ENCODE measurements at regions not wholly inside any gene's neighbourhood (a gene's known extent, or its start where the extent isn't known, plus 50 kb on each side); places are given as distances from the start of the nearest gene placed in this dataset.
"Not testable (repeated sequence)": the region's sequence is repeated elsewhere in the genome, so short reads cannot be mapped to it uniquely, and the experiment has no call there.

DNA sequence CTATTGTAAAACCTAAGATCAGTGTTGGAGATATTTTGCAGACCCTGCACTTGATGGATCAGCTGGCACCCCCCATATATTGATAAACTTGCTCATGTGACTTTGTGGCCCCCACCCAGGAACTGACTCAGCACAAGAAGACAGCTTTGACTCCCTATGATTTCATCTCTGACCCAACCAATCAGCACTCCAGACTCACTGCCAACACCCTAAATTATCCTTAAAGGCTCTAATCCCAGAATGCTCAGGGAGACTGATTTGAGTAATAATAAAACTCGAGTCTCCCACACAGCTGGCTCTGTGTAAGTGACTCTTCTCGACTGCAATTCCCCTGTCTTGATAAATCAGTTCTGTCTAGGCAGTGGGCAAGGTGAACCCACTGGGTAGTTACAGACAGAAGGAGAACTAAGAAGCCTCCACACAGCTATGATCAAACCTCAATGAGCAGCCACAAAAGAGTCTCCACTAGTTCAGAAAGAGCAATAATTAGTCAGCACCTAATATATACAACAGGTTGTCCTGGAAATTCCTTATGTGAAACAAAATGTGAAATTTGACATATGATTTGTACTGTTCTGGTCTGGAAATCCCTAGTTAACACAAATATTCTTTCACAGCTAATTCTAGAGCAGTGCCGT is 52.2 kb downstream of the ACTL7B start:
- no peak for DNase-seq (ENCODE audit: low spot score)

DNA sequence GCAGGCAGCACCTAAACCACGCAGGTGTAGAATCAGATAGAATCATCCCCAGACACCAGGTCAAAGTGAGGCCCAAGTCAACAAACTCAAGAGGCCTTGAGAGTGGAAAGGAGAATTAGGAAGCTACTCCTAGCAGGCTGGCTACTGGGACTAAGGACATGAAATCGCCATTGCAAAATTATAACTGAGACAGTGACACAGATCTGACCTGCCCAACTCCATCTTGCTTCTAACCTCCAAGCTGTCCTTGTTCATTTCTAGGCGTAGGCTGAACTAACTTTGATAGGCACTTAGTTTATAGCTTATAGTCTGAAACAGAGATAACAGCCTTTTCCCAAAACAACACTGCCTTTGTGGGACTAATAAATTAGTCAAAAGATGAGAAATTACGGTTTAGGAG is 52.8 kb downstream of the ACTL7B start:
- DNase-seq (ENCODE audit: low spot score): no peak

DNA sequence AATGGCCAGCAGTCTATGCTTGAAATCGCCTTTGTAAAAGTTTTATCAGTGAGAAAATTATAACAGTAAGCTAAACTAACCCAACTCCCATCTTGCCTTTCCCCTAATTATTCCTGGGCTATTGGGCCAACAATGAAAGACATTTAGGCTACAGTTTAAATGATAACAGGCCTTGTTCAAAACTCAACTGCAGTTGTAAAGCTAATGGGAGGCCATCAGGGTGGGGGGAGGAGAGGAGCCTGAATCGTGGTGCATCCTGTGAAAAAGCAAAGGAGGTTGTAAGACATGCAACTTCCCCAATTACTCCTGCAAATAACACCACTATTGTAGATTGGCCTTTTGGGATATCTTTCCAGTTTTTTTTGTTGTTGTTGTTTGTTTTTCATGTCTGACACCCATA is 53.8 kb downstream of the ACTL7B start:
- no peak for DNase-seq (ENCODE audit: low spot score)

DNA sequence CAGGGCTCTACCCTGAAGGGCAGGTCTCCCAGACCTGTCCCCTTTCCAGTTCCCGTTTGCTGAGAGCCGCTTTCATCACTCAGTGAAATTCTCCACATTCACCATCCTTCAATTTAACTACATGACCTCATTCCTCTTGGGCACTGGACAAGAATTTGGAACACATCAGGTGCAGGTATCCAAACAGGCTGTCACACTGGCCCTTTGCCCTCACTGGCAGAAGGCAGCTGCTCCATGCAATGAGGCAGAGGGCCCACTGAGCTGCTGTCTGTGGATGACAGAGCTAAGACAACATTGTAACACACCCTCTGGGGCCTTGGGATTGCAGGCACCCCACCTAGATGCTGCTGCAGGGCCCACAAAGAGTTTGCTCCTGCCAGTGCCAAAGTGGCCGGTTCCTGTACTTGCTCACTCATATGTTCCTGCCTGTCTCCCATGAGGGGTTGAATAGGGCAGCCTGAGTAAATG is 55.1 kb downstream of the ACTL7B start:
- DNase-seq (ENCODE audit: low spot score): no peak

DNA sequence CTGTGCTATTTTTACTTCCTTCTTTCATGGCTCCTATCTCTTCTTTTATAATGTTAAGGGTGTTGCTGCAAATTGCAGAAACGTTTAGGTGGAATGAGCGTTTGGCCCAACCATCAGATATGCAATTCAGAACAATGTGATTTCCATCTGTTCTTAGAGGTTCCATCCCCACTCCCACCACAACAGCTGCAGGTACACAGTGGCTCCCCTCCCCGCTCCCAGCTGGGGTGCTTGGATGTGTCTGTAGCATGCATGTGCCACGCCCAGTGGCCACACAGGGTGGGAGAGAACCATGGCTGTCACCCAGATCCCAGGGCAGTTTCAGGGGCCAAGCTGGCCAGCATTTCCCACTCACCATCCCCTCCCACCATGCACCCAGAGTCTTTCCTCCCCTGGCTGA is 62.2 kb downstream of the ACTL7B start:
- no peak for DNase-seq (ENCODE audit: low spot score)

DNA sequence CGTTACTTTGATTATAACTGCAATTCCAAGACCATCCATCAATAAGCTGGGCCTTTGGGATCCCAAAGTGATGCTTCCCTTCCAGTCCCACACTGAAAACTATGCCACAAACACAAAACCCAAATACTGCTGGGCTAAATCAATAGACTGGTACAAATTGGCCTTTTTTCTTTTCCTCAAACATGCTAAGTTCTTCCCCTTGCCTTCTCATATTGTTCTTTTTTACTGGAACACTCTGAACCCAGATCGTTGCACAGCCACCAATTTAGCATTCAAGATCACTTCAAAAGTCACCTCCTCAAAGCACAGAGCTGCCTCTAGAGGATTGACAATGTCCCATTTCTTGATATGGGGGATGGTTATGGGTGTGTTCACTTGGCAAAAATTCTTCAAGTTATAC is 66.0 kb downstream of the ACTL7B start:
- no peak for DNase-seq (ENCODE audit: low spot score)

DNA sequence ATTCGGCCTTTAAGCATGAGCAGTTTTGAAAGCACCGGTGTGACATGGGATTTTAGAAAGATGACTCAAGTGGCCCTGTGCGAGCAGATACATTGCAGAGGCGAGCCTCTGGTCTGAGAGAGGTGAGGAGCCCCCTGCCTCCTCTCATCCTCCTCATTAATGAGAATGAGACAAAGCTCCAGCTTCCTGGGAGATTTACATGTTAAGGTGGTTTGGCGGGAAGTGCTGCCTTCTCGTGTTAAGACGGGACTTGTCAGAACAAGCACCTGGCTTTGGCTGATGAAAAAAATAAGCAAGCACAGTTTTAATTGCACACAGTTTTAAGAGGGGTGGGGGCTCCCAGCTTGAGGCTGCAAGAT is 68.1 kb downstream of the ACTL7B start:
- no peak for DNase-seq (ENCODE audit: low spot score)

DNA sequence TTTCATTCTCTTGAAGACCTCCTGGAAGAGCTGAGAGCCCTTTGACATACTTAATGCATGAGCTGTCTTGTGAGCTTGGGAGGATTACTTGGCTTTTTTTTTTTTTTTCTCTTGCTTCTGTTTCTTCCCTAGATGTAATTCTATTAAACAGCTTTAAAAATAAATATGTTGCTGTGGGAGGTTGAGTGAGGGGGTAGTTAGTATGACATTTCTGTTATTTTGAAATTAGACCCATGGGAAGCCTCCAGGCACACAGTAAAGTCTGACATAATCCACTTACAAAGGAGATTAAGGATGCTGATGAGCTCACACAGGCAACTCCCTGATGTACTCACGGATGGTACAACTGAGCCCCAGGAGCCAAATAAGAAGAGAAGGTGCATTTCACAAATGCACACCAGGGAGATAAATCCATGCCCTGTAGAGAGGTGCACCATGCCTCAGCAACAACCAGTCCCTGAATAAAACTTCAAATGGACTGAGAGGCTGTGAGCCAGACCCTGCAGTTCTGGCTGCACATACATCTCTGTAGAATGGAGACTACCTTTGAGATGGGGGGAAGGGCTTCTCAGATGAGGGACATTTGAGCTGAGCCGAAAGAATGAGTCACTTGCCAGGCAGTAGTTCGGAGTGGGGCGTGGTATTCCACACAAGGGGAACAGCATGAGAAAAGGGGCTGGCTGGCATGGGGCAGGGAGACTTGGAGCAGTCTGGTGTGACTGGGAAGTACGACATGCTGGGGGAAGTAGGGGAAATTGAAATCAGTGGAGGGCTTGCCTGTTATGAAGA is 68.7 kb downstream of the ACTL7B start:
- DNase-seq (ENCODE audit: low spot score): peak; percentile 51

DNA sequence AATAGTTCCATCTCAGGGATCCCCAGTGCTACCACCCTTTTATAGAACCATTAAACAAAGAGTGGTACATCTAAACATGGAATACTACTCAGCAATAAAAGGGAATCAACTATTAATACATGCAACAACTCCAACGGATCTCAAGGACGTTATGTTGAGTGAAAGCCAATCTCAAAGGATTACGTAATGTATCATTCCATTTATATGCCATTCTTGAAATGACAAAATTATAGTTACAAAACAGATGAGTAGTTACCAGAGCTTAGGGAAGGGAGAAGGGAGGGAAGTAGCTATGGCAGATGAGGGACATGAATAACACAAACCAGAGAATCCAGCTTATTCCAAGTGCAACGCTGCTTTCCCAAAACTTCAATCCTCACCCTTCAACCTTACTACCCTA is 69.5 kb downstream of the ACTL7B start:
- DNase-seq (ENCODE audit: low spot score): no peak

DNA sequence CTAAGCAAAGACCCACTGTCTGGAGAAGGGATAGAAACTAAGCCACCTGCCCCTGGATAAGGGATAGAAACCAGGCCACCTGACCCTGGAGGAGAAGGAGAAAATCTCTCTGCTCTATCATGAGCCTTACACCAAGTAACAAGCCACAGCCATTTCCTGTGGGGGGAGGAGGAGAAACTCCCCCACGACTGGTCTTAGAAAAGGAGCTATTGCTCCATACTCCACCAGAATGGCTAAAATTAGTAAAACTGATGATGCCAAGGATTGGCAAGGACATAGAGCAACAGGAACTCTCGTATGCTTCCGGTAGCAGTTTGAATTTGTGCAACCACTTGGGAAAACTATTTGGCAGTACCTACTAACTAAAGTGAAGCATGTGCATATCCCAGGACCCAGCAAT is 70.8 kb downstream of the ACTL7B start:
- peak; percentile 17 for DNase-seq (ENCODE audit: low spot score)

DNA sequence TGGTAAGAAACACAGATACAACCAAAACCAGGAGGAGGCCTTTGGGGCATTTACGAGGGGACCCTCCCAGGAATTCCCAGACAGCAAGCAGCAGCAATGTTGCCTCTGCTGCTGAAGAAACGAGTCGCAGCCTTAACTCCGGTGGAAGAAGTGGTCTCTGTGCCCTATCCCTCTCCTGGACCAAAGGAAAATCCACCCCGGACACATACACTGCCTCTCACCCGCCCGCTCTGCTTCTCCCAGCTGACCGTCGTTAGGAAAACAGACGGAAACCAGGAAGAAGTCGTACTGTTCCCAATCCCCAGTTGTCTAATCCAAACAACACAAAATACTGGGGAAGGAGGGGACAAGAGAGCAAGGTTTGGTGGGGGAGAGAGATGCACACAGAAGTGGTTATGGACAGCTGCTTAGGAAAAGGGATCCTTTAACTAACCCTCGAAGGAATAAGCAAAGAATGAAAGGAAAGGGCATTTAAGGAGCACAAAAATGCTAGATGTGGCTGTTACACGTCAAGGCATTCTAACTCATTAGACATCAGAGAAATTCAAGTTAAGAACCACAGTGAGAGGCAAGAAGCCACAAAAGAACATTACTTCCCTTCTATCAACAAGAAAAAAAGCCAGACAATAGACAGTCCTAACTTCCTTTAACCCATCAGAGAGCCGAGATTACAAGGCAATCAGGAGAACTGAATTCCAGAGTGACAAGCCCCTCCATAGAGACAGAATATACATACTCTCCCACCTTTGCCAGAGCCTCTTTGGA is 71.9 kb downstream of the ACTL7B start:
- DNase-seq (ENCODE audit: low spot score): no peak

DNA sequence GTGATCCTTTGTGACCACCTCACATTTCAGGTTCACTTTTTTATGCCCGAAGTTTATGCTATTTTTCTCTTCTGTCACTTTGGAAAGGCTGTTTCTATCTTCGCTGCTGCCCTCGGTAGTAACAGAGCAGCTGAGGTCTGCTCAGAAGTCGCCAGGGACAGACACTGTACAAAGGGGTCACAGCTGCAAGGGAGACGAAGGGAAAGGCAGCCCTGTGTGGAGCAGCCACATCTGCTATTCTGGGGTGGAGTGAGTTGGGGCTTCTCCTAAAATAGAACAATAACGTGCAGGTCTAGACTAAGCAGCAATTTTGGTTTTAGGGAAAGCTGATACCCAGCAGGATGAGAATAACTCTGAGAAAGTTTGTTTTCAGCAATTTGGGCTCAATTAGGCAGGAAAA is 72.5 kb downstream of the ACTL7B start:
- no peak for DNase-seq (ENCODE audit: low spot score)

DNA sequence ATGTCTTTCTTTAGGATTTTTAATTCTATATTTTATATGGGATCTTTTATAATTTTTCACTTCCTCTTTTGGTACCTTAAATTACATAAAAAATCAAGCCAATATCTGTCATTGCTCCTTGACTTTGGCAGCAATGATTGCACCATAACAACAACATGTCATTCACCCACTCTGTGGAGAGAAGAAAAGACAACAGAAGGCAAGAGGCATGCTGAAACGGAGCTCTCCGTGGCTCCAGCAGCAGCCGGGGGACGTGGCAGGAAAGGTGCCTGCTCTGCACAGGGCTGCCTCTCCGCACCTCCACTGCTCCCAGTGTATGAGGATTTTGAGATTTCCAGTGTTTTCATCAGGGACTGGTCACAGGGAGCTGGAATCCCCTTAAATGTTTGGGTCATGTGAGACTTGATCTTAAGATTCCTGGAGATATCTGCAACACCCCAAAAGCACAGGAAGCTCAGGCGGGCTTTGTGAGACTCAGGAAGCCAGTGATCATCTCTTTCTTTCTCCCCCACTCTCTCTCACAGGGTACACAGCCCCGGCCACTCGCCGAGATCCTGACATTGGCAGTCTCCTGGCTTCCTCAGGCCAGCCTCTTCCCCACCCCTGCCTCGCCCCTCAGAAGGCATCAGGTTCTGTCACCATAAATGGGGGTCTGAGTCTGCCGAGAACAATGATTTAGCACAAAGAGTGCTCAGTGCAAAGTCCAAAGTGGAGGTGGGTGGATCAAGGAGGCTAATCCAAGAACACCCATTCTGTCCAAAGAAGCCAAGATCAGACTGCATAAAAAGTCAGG is 74.6 kb downstream of the ACTL7B start:
- DNase-seq (ENCODE audit: low spot score): no peak

DNA sequence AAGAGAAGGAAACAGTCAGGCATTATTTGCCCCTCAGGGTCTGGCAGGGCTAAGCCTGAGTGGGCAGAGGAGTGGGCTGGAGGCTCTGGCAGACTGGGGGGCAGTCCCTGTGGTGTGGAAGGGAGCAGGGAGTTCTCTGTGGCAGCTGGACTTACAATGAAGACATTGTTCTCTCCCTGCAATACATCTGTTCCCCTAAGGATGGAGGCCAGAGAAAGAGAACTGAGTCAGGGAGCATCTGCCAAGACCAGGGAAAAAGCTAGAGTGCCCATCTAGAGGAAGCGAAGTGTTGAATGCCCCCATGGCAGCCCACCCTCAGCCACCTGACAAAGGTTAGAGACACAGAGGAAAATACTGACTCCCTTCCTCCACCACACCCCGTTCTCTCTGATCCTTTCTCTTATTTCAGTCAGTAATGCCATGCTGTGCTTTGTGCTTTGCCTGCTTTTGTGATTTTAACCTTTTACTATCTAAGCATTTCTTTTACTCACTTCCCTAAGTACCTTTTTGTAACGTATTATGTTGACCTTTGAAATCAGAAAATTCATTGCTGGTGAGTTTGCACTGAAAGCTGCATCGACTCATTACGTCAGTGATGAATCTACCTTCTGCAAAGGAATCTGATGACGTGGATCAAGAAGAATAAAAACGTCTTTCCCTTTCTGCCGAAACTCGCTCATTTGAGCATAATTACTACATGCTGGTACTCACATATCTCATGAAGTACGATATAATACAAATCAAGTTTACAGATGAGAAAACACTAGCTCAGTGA is 76.0 kb downstream of the ACTL7B start:
- no peak for DNase-seq (ENCODE audit: low spot score)

DNA sequence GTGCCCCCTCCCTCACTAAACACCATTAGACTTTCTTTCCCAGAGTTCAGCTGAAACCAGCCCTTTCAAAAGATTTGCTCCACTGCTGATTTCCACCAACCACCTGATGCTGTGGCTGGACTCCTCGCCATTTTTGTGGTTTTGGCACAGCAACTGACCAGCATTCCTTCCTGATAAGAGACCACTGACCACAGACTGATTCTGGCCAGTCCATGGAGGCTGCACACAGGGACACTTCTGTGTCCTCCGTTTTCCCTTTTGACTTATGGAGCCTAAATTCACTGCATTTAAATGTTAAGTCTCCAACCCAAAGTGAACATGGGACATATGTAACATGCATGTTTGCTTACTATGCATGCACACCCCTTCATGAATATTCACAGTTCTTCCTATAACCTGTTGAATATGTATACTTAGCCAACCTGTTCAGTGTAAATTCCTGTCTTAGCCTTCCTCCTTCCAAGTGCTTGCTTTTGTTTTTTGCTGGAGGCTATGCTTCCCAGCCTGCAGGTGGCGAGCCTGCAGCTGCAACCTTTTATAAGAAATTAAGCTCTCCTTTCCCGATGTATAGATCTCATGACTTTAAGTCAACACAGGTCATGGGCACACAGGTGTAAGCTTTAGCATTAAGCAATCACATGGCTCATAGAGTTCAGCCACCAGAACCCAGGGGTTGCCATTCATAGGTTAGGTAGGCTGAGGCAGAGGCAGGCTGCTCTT is 78.7 kb downstream of the ACTL7B start:
- DNase-seq (ENCODE audit: low spot score): peak; percentile 43

DNA sequence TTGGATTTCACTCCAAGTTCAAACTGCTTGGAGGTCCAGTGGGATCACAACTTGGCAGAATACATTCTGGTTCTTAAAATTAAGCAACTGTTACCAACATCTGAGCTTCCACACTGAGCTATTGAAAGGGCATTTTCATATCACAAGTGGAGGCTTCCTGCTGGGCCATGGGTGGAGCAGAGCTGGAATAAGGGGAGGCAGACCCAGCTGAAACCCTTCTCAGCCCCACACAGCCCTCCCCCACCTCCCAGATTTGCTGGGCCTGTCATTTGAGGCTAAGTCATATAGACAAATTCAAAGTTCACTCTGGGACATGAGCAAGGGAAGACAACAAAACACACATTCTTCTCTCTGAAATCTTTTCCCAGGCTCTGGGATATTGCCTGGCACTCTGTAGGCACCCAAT is 79.9 kb downstream of the ACTL7B start:
- DNase-seq (ENCODE audit: low spot score): no peak

DNA sequence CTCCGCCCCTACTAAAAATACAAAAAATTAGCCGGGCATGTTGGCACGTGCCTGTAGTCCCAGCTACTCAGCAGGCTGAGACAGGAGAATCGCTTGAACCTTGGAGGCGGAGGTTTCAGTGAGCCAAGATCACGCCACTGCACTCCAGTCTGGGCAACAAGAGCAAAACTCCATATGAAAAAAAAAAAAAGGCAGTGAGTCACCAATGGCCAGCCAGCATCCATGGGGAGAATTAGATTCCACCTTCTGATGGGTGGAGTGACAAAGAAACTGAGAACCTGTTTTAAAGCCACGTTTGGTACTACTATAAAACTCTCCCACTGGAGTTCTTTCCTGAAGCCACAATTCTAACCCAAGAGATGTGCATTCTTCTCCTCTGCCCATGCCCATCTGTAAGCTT is 81.7 kb downstream of the ACTL7B start:
- not testable (repeated sequence) for DNase-seq (ENCODE audit: low spot score)

DNA sequence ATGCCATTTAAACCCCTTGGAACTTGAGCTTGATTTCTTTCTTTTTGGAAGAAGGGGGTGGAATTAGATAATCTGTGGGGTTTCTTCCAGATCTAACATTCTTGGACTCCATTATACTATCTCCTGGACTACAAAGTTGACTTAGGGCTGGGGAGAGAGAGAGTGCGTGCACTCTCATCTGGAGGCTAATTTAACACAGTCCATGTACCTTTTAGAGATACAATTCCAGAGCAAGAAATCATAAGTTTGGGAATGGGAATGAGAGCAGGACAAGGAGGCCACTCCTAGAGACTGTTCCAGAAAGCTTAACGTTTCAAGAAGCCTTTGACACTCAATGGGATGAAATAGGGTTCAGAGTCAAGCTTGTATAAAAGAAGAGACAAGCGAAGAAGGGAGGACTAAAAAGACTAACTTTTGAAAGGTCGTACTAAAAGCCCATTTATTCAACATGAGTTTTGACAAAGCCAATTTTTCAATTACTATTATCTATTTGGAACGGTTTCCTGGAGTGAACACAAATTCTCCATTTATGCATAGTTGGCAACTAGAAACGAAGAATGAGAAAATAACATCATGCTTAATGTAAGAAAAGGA is 83.4 kb downstream of the ACTL7B start:
- no peak for DNase-seq (ENCODE audit: low spot score)

DNA sequence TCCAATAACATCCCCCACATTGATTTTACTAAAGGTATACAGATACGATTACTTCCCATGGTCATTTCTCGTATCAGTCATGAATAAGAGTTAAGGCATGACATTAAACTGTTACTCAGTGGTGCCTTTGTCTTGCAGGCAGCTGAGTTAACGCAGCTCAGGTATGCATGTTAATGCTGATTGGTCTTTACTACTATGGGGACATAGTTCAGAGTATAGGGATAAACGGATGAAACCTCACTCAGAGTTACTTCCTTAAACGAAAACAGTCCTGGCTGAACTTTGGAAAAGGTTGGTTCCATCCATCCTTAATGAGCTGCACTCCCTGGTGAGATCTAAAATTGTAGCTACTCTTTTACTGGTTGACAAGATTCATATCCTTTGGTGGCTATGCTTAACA is 87.0 kb downstream of the ACTL7B start:
- DNase-seq (ENCODE audit: low spot score): no peak

DNA sequence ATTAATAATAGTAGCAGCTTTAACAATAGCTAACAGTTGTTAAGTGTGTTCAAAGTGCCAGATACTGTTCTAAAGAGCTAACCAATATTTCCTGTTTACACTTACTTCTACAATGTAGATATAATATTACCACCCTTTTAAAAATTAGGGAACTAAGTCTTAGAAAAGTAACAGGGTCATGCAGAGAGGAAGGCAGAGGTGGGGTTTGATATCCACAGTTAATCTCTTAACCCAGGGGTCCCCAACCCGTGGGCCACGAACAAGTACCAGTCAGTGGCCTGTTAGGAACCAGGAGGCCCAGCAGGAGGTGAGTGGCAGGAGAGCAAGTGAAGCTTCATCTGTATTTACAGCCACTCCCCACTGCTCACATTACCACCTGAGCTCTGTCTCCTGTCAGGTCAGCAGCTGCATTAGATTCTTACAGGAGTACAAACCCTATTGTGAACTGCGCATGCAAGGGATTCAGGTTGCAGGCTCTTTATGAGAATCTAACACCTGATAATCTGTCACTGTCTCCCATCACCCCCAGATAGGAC is 89.1 kb downstream of the ACTL7B start:
- no peak for DNase-seq (ENCODE audit: low spot score)
